HG03045 (cell line): ENCODE measurements at regions not wholly inside any gene's neighbourhood (a gene's known extent, or its start where the extent isn't known, plus 50 kb on each side); places are given as distances from the start of the nearest gene placed in this dataset.

Experiments
- ATAC-seq: cut with Tn5 transposase; IDR thresholded peaks from one replicate; pipeline ENCODE4 v1.9.1; 2021; ENCODE audit warnings: mild to moderate bottlenecking, moderate library complexity; ENCODE audit not compliant: unreplicated experiment

- no peak for ATAC-seq
These were observed 87.7 kb downstream of the TMEM30B start for GRCh38 chr14:61193476-61193875.

- ATAC-seq = no peak
These were observed 88.1 kb downstream of the TMEM30B start for GRCh38 chr14:61192989-61193388.

GRCh38 chr14:61191733-61192132, 89.4 kb downstream of the TMEM30B start:
- no peak for ATAC-seq

- ATAC-seq = no peak
These were observed 90.8 kb downstream of the TMEM30B start for GRCh38 chr14:61190341-61190740.

- peak; percentile 71 for ATAC-seq
These were observed 91.9 kb downstream of the TMEM30B start for GRCh38 chr14:61188978-61189808.

GRCh38 chr14:61188196-61188595, 92.9 kb downstream of the TMEM30B start:
- ATAC-seq = no peak

GRCh38 chr14:61187196-61187905, 93.8 kb downstream of the TMEM30B start:
- no peak for ATAC-seq

- ATAC-seq = no peak
These were observed 94.6 kb downstream of the TMEM30B start for GRCh38 chr14:61186341-61187195.

- no peak for ATAC-seq
These were observed 95.6 kb downstream of the TMEM30B start for GRCh38 chr14:61185534-61185933.

- no peak for ATAC-seq
These were observed 97.0 kb downstream of the TMEM30B start for GRCh38 chr14:61184112-61184511.

- no peak for ATAC-seq
These were observed 97.8 kb downstream of the TMEM30B start for GRCh38 chr14:61183196-61183885.

GRCh38 chr14:61179796-61180398, 101.2 kb downstream of the TMEM30B start:
- ATAC-seq = no peak

- no peak for ATAC-seq
These were observed 102.0 kb downstream of the TMEM30B start for GRCh38 chr14:61179061-61179690.

GRCh38 chr14:61178226-61179060, 102.7 kb downstream of the TMEM30B start:
- ATAC-seq = no peak

- ATAC-seq = no peak
These were observed 103.6 kb downstream of the TMEM30B start for GRCh38 chr14:61177279-61178225.

- no peak for ATAC-seq
These were observed 104.5 kb downstream of the TMEM30B start for GRCh38 chr14:61176686-61177085.

GRCh38 chr14:61174987-61175386, 106.2 kb downstream of the TMEM30B start:
- ATAC-seq = no peak

GRCh38 chr14:61174441-61174891, 106.7 kb downstream of the TMEM30B start:
- ATAC-seq = no peak
